Right lobe of liver (tissue), 4 donors: ENCODE measurements at regions not wholly inside any gene's neighbourhood (a gene's known extent, or its start where the extent isn't known, plus 50 kb on each side); places are given as distances from the start of the nearest gene placed in this dataset.

Source experiments
- POLR2A ChIP-seq: fragments of 450-650 bp; IDR thresholded peaks from one replicate; pipeline ENCODE4 v1.6.1; 2017; ENCODE audit warnings: antibody characterized with exemption, mild to moderate bottlenecking
- TF ChIP-seq, protein P1 (sequence below), 4 donors: fragments of 200-600 bp in 3 of 4; fragments of 450-650 bp in 1 of 4; IDR thresholded peaks; one replicate each; pipeline versions ENCODE4 v1.5.1 to v1.8.0; 2016 to 2022; ENCODE audit warnings: antibody characterized with exemption in 4 of 4, mild to moderate bottlenecking in 2 of 4
- donor health status: DM: no; HTN: no; CAD: no.
- donor health status: DM: no; HTN: no; CAD: no.
- donor health status: DM: no; HTN: yes; CAD: no.

DNA sequence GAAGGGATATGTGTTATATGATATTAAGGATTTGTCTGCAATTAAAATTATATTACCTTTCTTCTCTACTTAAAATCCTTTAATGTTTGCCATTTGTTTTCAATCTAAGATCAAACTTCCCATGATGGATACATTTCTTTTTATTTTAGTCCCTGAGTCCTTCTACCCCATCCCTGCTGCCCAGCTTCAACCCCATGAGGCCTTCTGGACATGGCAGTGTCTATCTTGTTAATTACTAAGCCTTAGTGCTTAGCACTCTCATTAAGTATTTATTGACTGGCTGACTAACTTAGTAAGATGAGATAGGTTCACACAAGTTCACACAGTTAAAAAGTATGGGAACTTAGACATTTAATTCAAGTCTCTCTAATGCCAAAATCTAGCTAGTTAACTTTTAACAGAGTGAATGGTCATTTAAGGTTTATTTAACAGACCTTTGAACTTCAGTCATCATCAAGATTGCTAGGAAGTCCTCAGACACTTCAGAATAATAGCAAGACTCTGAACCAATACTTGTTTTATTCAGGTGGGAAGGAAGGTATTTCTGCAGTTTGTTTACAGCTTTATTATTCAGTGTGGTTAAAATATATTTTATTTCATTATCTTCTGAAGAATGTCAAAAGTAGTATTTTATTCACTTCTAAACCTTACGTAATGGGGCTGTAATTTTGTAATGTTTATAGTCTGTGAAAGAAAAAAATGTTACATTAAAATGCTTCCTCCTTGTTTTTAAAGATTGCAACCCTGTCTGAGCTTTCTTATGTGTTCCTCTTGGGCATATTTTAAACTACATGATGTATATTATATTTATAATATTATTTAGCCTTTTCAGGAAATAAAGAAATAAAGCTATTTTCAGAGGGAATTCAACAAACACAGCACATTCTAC is 848.9 kb downstream of the REEP3 start:
- TF ChIP-seq, protein P1, sequence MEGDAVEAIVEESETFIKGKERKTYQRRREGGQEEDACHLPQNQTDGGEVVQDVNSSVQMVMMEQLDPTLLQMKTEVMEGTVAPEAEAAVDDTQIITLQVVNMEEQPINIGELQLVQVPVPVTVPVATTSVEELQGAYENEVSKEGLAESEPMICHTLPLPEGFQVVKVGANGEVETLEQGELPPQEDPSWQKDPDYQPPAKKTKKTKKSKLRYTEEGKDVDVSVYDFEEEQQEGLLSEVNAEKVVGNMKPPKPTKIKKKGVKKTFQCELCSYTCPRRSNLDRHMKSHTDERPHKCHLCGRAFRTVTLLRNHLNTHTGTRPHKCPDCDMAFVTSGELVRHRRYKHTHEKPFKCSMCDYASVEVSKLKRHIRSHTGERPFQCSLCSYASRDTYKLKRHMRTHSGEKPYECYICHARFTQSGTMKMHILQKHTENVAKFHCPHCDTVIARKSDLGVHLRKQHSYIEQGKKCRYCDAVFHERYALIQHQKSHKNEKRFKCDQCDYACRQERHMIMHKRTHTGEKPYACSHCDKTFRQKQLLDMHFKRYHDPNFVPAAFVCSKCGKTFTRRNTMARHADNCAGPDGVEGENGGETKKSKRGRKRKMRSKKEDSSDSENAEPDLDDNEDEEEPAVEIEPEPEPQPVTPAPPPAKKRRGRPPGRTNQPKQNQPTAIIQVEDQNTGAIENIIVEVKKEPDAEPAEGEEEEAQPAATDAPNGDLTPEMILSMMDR (IDR thresholded peaks at IDR 0.05), result no peak
- no peak for TF ChIP-seq POLR2A
